Trophoblast cell (in vitro differentiated cells and primary cell): ENCODE measurements at regions not wholly inside any gene's neighbourhood (a gene's known extent, or its start where the extent isn't known, plus 50 kb on each side); places are given as distances from the start of the nearest gene placed in this dataset.

Experiments used
- DNase-seq, 2 donors: peaks; one replicate each; pipeline ENCODE4 v3.0.0-alpha.2; 2016
- H2AFZ ChIP-seq: 2 replicates; pipeline ENCODE4 v1.6.1; 2013; ENCODE audit warnings: low read length, moderate library complexity, mild to moderate bottlenecking; ENCODE audit not compliant: insufficient read depth, poor library complexity
- H2AK5ac ChIP-seq: 2 replicates; pipeline ENCODE4 v1.6.1; 2013; ENCODE audit warnings: mild to moderate bottlenecking, low read length
- H2BK120ac ChIP-seq: 2 replicates; pipeline ENCODE4 v1.6.1; 2013; ENCODE audit warnings: low read length, mild to moderate bottlenecking, moderate library complexity; ENCODE audit not compliant: insufficient read depth, poor library complexity
- H2BK12ac ChIP-seq: 2 replicates; pipeline ENCODE4 v1.6.1; 2013; ENCODE audit warnings: mild to moderate bottlenecking, low read length, moderate library complexity
- H2BK5ac ChIP-seq: 2 replicates; pipeline ENCODE4 v1.6.1; 2013; ENCODE audit warnings: low read length, low read depth, moderate library complexity, mild to moderate bottlenecking; ENCODE audit not compliant: poor library complexity
- H3K14ac ChIP-seq: 2 replicates; pipeline ENCODE4 v1.6.1; 2013; ENCODE audit warnings: mild to moderate bottlenecking, low read length
- H3K18ac ChIP-seq: 2 replicates; pipeline ENCODE4 v1.6.1; 2013; ENCODE audit warnings: mild to moderate bottlenecking, low read length
- H3K23ac ChIP-seq: 2 replicates; pipeline ENCODE4 v1.6.1; 2013; ENCODE audit warnings: low read length
- H3K27ac ChIP-seq: 2 replicates; pipeline ENCODE4 v1.5.1; 2013; ENCODE audit warnings: low read depth, mild to moderate bottlenecking, inconsistent platforms, low read length, moderate library complexity
- H3K27me3 ChIP-seq: 2 replicates; pipeline ENCODE4 v1.6.1; 2013; ENCODE audit warnings: inconsistent platforms, mild to moderate bottlenecking, low read length, moderate library complexity; ENCODE audit not compliant: insufficient read depth
- H3K36me3 ChIP-seq, 2 experiments: 1 replicate in 1 of 2; 2 replicates in 1 of 2; pipeline ENCODE4 v1.6.1; 2013; ENCODE audit warnings: low read length in 2 of 2, mild to moderate bottlenecking in 2 of 2, moderate library complexity in 1 of 2; ENCODE audit not compliant: insufficient read depth in 2 of 2, control insufficient read depth in 1 of 2
- H3K4ac ChIP-seq: 2 replicates; pipeline ENCODE4 v1.6.1; 2013; ENCODE audit warnings: low read depth, mild to moderate bottlenecking, low read length, moderate library complexity
- H3K4me1 ChIP-seq, 2 experiments: 1 replicate in 1 of 2; 2 replicates in 1 of 2; pipeline ENCODE4 v1.6.1; 2013; ENCODE audit warnings: low read length in 2 of 2, mild to moderate bottlenecking in 2 of 2, moderate library complexity in 1 of 2; ENCODE audit not compliant: insufficient read depth in 2 of 2, control insufficient read depth in 1 of 2
- H3K4me2 ChIP-seq: 2 replicates; pipeline ENCODE4 v1.6.1; 2013; ENCODE audit warnings: inconsistent platforms, mild to moderate bottlenecking, low read length, moderate library complexity
- H3K4me3 ChIP-seq: 2 replicates; pipeline ENCODE4 v1.5.1; 2013; ENCODE audit warnings: mild to moderate bottlenecking, low read depth, low read length, inconsistent platforms
- H3K79me1 ChIP-seq: one replicate; pipeline ENCODE4 v1.6.1; 2013; ENCODE audit warnings: low read length
- H3K79me2 ChIP-seq: 2 replicates; pipeline ENCODE4 v1.6.1; 2013; ENCODE audit warnings: low read length, mild to moderate bottlenecking; ENCODE audit not compliant: control insufficient read depth, insufficient read depth, poor library complexity
- H3K9ac ChIP-seq: 2 replicates; pipeline ENCODE4 v1.6.1; 2013; ENCODE audit warnings: mild to moderate bottlenecking, low read length
- H3K9me3 ChIP-seq: 2 replicates; pipeline ENCODE4 v1.6.1; 2013; ENCODE audit warnings: low read depth, mild to moderate bottlenecking, control low read depth, inconsistent platforms, low read length; ENCODE audit not compliant: insufficient read depth
- H4K12ac ChIP-seq: 2 replicates; pipeline ENCODE4 v1.6.1; 2013; ENCODE audit warnings: low read depth, mild to moderate bottlenecking, low read length, moderate library complexity
- H4K8ac ChIP-seq: 2 replicates; pipeline ENCODE4 v1.6.1; 2013; ENCODE audit warnings: low read depth, mild to moderate bottlenecking, low read length, moderate library complexity
- H4K91ac ChIP-seq: one replicate; pipeline ENCODE4 v1.6.1; 2013; ENCODE audit warnings: low read depth, mild to moderate bottlenecking, low read length, moderate library complexity
- WGBS: extraction: QIAGEN DNeasy Blood & Tissue Kit; methylation state at CpG from one replicate; pipeline ENCODE4 v1.1.7; 2013; ENCODE audit warnings: missing lambda C conversion rate; ENCODE audit not compliant: insufficient read length, insufficient coverage; ENCODE audit errors: extremely low coverage; 5-methylcytosine and 5-hydroxymethylcytosine counted together

DNA sequence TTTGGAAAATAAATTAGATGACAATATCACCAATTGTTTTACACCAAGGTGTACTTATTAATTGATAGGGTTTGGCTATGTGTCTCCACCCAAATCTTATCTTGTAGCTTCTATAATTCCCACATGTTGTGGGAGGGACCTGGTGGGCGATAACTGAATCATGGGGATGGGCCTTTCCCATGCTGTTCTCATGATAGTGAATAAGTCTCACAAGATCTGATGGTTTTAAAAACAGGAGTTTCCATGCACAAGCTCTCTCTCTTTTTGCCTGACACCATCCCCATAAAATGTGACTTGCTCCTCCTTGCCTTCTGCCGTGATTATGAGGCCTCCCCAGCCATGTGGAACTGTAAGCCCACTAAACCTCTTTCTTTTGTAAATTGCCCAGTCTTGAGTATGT lies 131.0 kb upstream of the LMO4 start:
- Histone ChIP-seq H2BK120ac (no peak overlapping the region), H3K27ac (no peak overlapping the region), H2BK5ac (no peak overlapping the region), H3K79me2 (no peaks in the 10 kb centered on the region), H3K4ac (no peak overlapping the region), H2AFZ (no peak overlapping the region), H3K9me3 (no peaks in the 10 kb centered on the region), H4K12ac (no peak overlapping the region), H3K23ac (no peak overlapping the region), H3K4me1 (peaks cover 0 to 4% of the 10 kb centered on the region in 2 experiments), H2BK12ac (no peak overlapping the region), H3K27me3 (no peaks in the 10 kb centered on the region), H3K4me3 (no peak overlapping the region), H3K14ac (no peak overlapping the region), H3K18ac (no peak overlapping the region), H3K4me2 (no peak overlapping the region), H3K79me1 (no peaks in the 10 kb centered on the region), H2AK5ac (no peak overlapping the region), H4K8ac (no peak overlapping the region), H4K91ac (no peak overlapping the region), H3K9ac (no peak overlapping the region), H3K36me3 (no peaks in the 10 kb centered on the region)
- no peak for DNase-seq
- WGBS = no CpG with 5 or more reads among the region's 2 CpGs

DNA sequence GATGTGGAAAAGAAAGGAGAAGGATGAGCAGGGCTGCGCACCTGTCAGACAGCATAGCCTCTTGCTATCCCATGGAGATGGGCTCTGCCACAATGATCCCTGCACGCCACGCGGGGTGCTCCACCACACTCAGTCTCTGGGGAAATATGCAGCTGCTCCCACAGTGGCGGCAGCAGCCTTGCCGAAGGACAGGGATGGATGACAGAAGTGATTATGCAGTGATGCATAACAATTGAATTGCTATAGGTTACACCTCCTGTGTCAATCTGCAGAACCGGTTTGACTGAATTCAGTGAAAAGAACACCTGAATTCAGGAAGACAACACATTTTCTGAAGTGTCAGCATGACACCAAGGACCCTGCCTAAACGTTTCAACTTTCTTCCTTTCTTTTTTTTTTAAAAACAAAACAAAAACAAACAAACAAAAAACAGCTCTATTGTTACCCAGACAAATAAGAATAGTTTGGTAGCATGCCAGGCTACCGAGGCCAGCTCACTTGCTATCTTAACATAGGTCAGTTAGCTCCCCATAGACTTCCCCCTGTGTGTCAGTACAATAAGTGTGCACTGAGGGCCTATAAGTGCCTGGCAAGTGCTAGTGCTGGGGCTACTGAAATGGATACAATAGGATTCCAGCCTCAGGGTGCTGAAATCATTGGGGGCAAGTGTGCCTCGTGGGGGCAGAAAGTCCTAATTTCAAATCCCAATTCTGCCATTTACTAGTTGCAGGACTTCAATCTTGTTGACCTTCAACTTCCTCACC lies 127.6 kb upstream of the LMO4 start:
- H3K9ac ChIP-seq = no peak overlapping the region
- H2AK5ac ChIP-seq = no peak overlapping the region
- no peak overlapping the region for H4K91ac ChIP-seq
- no peak overlapping the region for H3K27ac ChIP-seq
- no peaks in the 10 kb centered on the region for H3K27me3 ChIP-seq
- H3K79me1 ChIP-seq = no peaks in the 10 kb centered on the region
- peaks cover 0 to 4% of the 10 kb centered on the region in 2 experiments for H3K4me1 ChIP-seq
- H2BK120ac ChIP-seq = no peak overlapping the region
- H3K79me2 ChIP-seq = no peaks in the 10 kb centered on the region
- DNase-seq = peak; percentile 37 to 82
- no peak overlapping the region for H3K23ac ChIP-seq
- H3K36me3 ChIP-seq = no peaks in the 10 kb centered on the region
- no peak overlapping the region for H3K4me3 ChIP-seq
- H3K4me2 ChIP-seq = no peak overlapping the region
- H3K14ac ChIP-seq = no peak overlapping the region
- no peak overlapping the region for H3K4ac ChIP-seq
- no peak overlapping the region for H4K8ac ChIP-seq
- no CpG with 5 or more reads among the region's 10 CpGs for WGBS
- H3K18ac ChIP-seq = no peak overlapping the region
- no peak overlapping the region for H4K12ac ChIP-seq
- no peak overlapping the region for H2BK5ac ChIP-seq
- H3K9me3 ChIP-seq = no peaks in the 10 kb centered on the region
- H2BK12ac ChIP-seq = no peak overlapping the region
- no peak overlapping the region for H2AFZ ChIP-seq

DNA sequence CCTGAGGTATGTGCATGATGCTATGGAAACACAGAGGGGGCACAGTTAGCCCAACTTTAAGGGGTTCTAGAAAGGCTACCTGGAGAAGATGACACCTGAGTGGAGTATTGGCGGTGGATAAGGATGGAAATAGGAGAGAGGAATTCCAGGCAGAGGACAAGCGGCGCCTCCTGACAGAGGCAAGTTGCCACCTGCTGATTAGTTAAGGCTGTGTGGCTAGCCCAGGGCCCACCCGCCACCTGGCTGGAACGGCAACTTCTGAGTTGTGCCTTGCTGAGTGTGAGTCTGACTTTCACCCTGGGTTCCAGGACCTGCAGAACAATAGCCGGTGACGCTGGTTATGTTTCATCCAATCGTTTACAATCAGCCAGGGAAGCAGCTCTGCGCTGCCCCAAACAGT lies 126.9 kb upstream of the LMO4 start:
- Histone ChIP-seq H3K9me3 (no peaks in the 10 kb centered on the region), H3K4ac (no peak overlapping the region), H2AFZ (no peak overlapping the region), H3K18ac (no peak overlapping the region), H4K12ac (no peak overlapping the region), H3K79me1 (no peaks in the 10 kb centered on the region), H3K4me1 (peaks cover 0 to 4% of the 10 kb centered on the region in 2 experiments), H3K4me3 (no peak overlapping the region), H3K27me3 (no peaks in the 10 kb centered on the region), H3K4me2 (no peak overlapping the region), H2BK120ac (no peak overlapping the region), H2BK5ac (no peak overlapping the region), H3K9ac (no peak overlapping the region), H3K27ac (no peak overlapping the region), H4K91ac (no peak overlapping the region), H3K23ac (no peak overlapping the region), H3K79me2 (no peaks in the 10 kb centered on the region), H3K14ac (no peak overlapping the region), H4K8ac (no peak overlapping the region), H2BK12ac (no peak overlapping the region), H3K36me3 (no peaks in the 10 kb centered on the region), H2AK5ac (no peak overlapping the region)
- DNase-seq = no peak
- WGBS = no CpG with 5 or more reads among the region's 9 CpGs

DNA sequence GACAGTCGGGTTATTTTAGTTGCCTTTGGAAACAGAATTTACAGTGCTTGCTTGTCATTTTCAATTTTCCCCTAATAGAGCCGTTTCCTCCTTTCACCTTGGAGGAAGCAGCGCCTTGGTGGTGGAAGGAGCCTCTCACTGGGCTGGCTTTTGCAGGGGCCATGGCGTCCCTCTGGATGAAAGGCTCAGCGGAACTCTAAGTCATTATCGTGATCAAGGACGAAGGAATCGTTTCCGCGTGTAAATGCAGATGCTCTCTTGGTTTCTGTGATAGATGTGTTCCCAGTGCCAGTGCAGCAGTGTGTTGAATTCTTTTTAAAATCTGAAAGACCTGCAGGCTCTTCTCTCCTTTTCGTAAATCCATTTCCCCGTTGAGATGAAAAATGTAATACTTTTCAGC lies 126.2 kb upstream of the LMO4 start:
- no CpG with 5 or more reads among the region's 12 CpGs for WGBS
- no peak overlapping the region for H3K9ac ChIP-seq
- no peak overlapping the region for H4K91ac ChIP-seq

More for the DNA sequence above, 126.2 kb upstream of the LMO4 start:
- Histone ChIP-seq H4K8ac (no peak overlapping the region), H2AK5ac (no peak overlapping the region), H3K27ac (no peak overlapping the region), H3K9me3 (no peaks in the 10 kb centered on the region), H2BK120ac (no peak overlapping the region), H3K79me1 (no peaks in the 10 kb centered on the region), H3K4me3 (no peak overlapping the region), H3K4me2 (no peak overlapping the region), H2AFZ (no peak overlapping the region), H3K27me3 (no peaks in the 10 kb centered on the region), H3K18ac (no peak overlapping the region), H3K23ac (no peak overlapping the region), H2BK12ac (no peak overlapping the region), H4K12ac (no peak overlapping the region), H3K14ac (no peak overlapping the region), H3K4me1 (peaks cover 0 to 4% of the 10 kb centered on the region in 2 experiments), H3K4ac (no peak overlapping the region), H3K79me2 (no peaks in the 10 kb centered on the region), H2BK5ac (no peak overlapping the region), H3K36me3 (no peaks in the 10 kb centered on the region)
- no peak for DNase-seq
